ENCODE measurements at regions not wholly inside any gene's neighbourhood (a gene's known extent, or its start where the extent isn't known, plus 50 kb on each side); places are given as distances from the start of the nearest gene placed in this dataset.

DNA sequence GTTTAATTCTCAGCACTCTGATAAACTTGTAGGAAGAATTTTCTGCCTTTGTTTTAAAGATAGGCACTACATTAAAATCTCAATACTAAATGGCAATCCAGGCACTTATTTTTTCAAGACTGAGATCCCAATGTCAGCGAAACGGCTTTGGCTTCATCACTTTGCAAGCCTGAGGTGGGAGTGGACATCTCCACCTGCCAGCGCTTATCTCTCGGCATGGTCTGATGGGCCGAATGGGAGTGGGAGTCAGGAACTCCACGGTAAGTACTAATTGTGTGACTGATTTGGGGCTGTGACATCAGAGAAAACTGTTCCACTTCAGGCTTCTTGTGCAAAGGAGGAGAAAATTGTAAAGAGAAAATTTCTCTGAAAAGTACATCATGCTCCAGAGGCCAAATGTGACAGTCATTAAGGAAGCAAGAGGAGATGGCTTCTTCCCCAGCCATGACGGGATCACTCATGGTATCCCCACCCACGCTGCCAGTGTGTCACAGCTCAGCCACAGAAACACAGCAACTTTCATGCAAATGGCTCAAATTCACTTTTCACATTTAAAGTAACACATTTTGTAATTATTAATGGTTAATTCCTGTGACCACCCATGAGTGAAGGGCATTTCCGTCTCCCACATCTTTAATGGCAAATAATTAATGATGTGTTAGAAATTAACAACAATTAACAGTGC is 385.5 kb upstream of the HNRNPA3 start:
- no peak for TF ChIP-seq CTCF (IDR thresholded peaks at IDR 0.05; ENCODE audit: low read depth, low read length, missing input control)
- TF ChIP-seq FOXA1 (IDR thresholded peaks at IDR 0.05): no peak
- no peak for TF ChIP-seq ATF3 (IDR thresholded peaks at IDR 0.05)
- no peak for TF ChIP-seq REST (IDR thresholded peaks at IDR 0.05)
- no peak for TF ChIP-seq YY1 (IDR thresholded peaks at IDR 0.05)
- TF ChIP-seq TAF1 (conservative IDR thresholded peaks at IDR 0.05): no peak
- TF ChIP-seq EGR1 (IDR thresholded peaks at IDR 0.05; ENCODE audit: low read depth in 2 of 2): no peak
- TF ChIP-seq GABPA (IDR thresholded peaks at IDR 0.05 in 1 of 2, conservative IDR thresholded peaks at IDR 0.05 in 1 of 2): no peak
- no peak for TF ChIP-seq JUND (IDR thresholded peaks at IDR 0.05)
